HCT116 (cell line): ENCODE measurements at regions not wholly inside any gene's neighbourhood (a gene's known extent, or its start where the extent isn't known, plus 50 kb on each side); places are given as distances from the start of the nearest gene placed in this dataset.

Source experiments
- CTCF ChIP-seq, 3 experiments: fragments of 200-600 bp in 1 of 3; sonication (generic) in 1 of 3; IDR thresholded peaks in 2 of 3; conservative IDR thresholded peaks in 1 of 3; 2 replicates each; pipeline ENCODE4 v1.5.1; 2012 to 2017; ENCODE audit warnings: low read depth in 2 of 3, low read length in 2 of 3, antibody characterized with exemption in 1 of 3, borderline replicate concordance in 1 of 3, control low read depth in 1 of 3, mild to moderate bottlenecking in 1 of 3, mixed read lengths in 1 of 3, mixed run types in 1 of 3, moderate library complexity in 1 of 3; ENCODE audit not compliant: insufficient read depth in 1 of 3
- SP1 ChIP-seq: IDR thresholded peaks from 2 replicates; pipeline ENCODE4 v1.6.1; 2012; ENCODE audit warnings: low read depth
- ZBTB33 ChIP-seq: IDR thresholded peaks from 2 replicates; pipeline ENCODE4 v1.6.1; 2011; ENCODE audit warnings: mild to moderate bottlenecking, low read length, moderate library complexity; ENCODE audit not compliant: insufficient replicate concordance; ENCODE audit errors: extremely low read depth

- TF ChIP-seq CTCF (IDR thresholded peaks at IDR 0.05 in 2 of 3, conservative IDR thresholded peaks at IDR 0.05 in 1 of 3; ENCODE audit: borderline replicate concordance in 1 of 3, insufficient read depth in 1 of 3, low read depth in 2 of 3, low read length in 2 of 3) (no peak), SP1 (no peak), ZBTB33 (no peak)
These were observed 79.9 kb upstream of the FUCA2 start for GRCh38 chr6:143591441-143591840.
